GM12878 (cell line): ENCODE measurements at regions not wholly inside any gene's neighbourhood (a gene's known extent, or its start where the extent isn't known, plus 50 kb on each side); places are given as distances from the start of the nearest gene placed in this dataset.

ENCODE experiments used
- ATAC-seq: fragments of 200-7000 bp; cut with Tn5 transposase; 3 replicates; pipeline ENCODE4 v1.9.1; 2020; ENCODE audit warnings: mild to moderate bottlenecking, moderate library complexity
- BruUV-seq: library from RNA; stranded (reverse); fragments of 400-500 nt; replicated peaks from 2 replicates; lab custom pipeline; 2021; lab: Mats Ljungman, UMichigan
- CTCF ChIA-PET: fragments of 300-600 bp; sonication (Branson Sonifier 250); formaldehyde crosslinking; extraction: SDS; loops from one replicate; lab custom pipeline; 2021; ENCODE audit warnings: inconsistent platforms; lab: Yijun Ruan, JAX
- POLR2A ChIA-PET: fragments of 350-600 bp; formaldehyde crosslinking; extraction: SDS; loops from one replicate; lab custom pipeline; 2021; ENCODE audit warnings: inconsistent platforms; lab: Charles Lee
- RAD21 ChIA-PET: fragments of 300-600 bp; sonication (Branson Sonifier 250); formaldehyde crosslinking; loops from one replicate; lab custom pipeline; 2023; ENCODE audit warnings: antibody characterized with exemption; ENCODE audit not compliant: unreplicated experiment; lab: Charles Lee
- SMC1A ChIA-PET: fragments of 300-600 bp; sonication (Branson Sonifier 250); formaldehyde crosslinking; loops from one replicate; lab custom pipeline; 2023; ENCODE audit not compliant: unreplicated experiment, uncharacterized antibody; lab: Charles Lee
- DNase-seq: peaks from one replicate; pipeline ENCODE4 v3.0.0-alpha.2; 2011; ENCODE audit warnings: low read depth, low spot score
- FAIRE-seq: peaks from 3 replicates; lab custom pipeline; 2011; peaks lifted over from hg19 to GRCh38; lab: Jason Lieb, UNC
- H2AFZ ChIP-seq: 2 replicates; pipeline ENCODE4 v1.6.0; 2011; ENCODE audit warnings: low read depth, low read length, control low read depth; ENCODE audit not compliant: control insufficient read depth
- H3K27ac ChIP-seq: 2 replicates; pipeline ENCODE4 v1.5.1; 2011; ENCODE audit warnings: control low read depth; ENCODE audit not compliant: control insufficient read depth, insufficient read depth
- H3K27me3 ChIP-seq, 2 experiments: replicated peaks in 1 of 2; 2 replicates each; pipeline versions ENCODE4 v1.6.0 to v1.6.1; 2011; ENCODE audit warnings: low read length in 1 of 2; ENCODE audit not compliant: control insufficient read depth in 2 of 2, insufficient read depth in 2 of 2
- H3K36me3 ChIP-seq, 2 experiments: 2 replicates each; pipeline ENCODE4 v1.5.1; 2011; ENCODE audit warnings: low read length in 1 of 2; ENCODE audit not compliant: control insufficient read depth in 2 of 2, insufficient read depth in 2 of 2
- H3K4me1 ChIP-seq: 2 replicates; pipeline ENCODE4 v1.6.1; 2011; ENCODE audit warnings: mild to moderate bottlenecking, low read length, moderate library complexity, mixed read lengths; ENCODE audit not compliant: control insufficient read depth, insufficient read depth
- H3K4me2 ChIP-seq: 2 replicates; pipeline ENCODE4 v1.6.0; 2011; ENCODE audit warnings: control low read depth; ENCODE audit not compliant: control insufficient read depth, insufficient read depth
- H3K4me3 ChIP-seq: fragments of 200-600 bp; sonication (generic); 2 replicates; pipeline ENCODE4 v1.5.1; 2016
- H3K79me2 ChIP-seq: 2 replicates; pipeline ENCODE4 v1.6.0; 2011; ENCODE audit warnings: low read length; ENCODE audit not compliant: control insufficient read depth, insufficient read depth
- H3K9ac ChIP-seq: 2 replicates; pipeline ENCODE4 v1.8.0; 2011; ENCODE audit warnings: low read length, control low read depth, mixed read lengths; ENCODE audit not compliant: control insufficient read depth, insufficient read depth
- H3K9me3 ChIP-seq: replicated peaks from 3 replicates; pipeline ENCODE4 v1.5.1; 2011; ENCODE audit warnings: mild to moderate bottlenecking, low read length; ENCODE audit not compliant: control insufficient read depth, insufficient read depth
- H4K20me1 ChIP-seq: 2 replicates; pipeline ENCODE4 v1.6.0; 2011; ENCODE audit not compliant: control insufficient read depth, insufficient read depth
- BACH1 ChIP-seq: fragments of 450-650 bp; IDR thresholded peaks from 2 replicates; pipeline ENCODE4 v1.6.1; 2017; ENCODE audit warnings: mild to moderate bottlenecking, borderline replicate concordance
- BCLAF1 ChIP-seq: fragments of 450-650 bp; IDR thresholded peaks from 2 replicates; pipeline ENCODE4 v1.6.1; 2017; ENCODE audit warnings: antibody characterized with exemption, mild to moderate bottlenecking, moderate library complexity
- BRCA1 ChIP-seq: IDR thresholded peaks from 2 replicates; pipeline ENCODE4 v1.6.1; 2011; ENCODE audit warnings: low read depth, low read length, improper control_type of control experiment
- DPF2 ChIP-seq: fragments of 450-650 bp; IDR thresholded peaks from 2 replicates; pipeline ENCODE4 v1.6.1; 2017; ENCODE audit warnings: mild to moderate bottlenecking
- ESRRA ChIP-seq: IDR thresholded peaks from 2 replicates; pipeline ENCODE4 v1.6.1; 2012; ENCODE audit warnings: mild to moderate bottlenecking, low read length, improper control_type of control experiment
- EZH2 ChIP-seq: IDR thresholded peaks from 2 replicates; pipeline ENCODE4 v1.6.1; 2012; ENCODE audit warnings: low read depth, mild to moderate bottlenecking, control low read depth, inconsistent platforms, low read length, borderline replicate concordance; ENCODE audit not compliant: control insufficient read depth
- HDAC2 ChIP-seq: fragments of 200-600 bp; sonication (generic); IDR thresholded peaks from 2 replicates; pipeline ENCODE4 v1.6.1; 2017
- HDAC6 ChIP-seq: fragments of 200-600 bp; sonication (generic); IDR thresholded peaks from one replicate; pipeline ENCODE4 v1.8.0; 2017; ENCODE audit warnings: antibody characterized with exemption; ENCODE audit not compliant: unreplicated experiment
- MEF2A ChIP-seq: IDR thresholded peaks from 2 replicates; pipeline ENCODE4 v1.6.1; 2011; ENCODE audit warnings: low read depth, mild to moderate bottlenecking, low read length, moderate library complexity; ENCODE audit not compliant: insufficient read depth
- NR2C1 ChIP-seq: fragments of 450-650 bp; IDR thresholded peaks from 2 replicates; pipeline ENCODE4 v1.6.1; 2017; ENCODE audit warnings: antibody characterized with exemption, mild to moderate bottlenecking, moderate library complexity
- SIX5 ChIP-seq: IDR thresholded peaks from 2 replicates; pipeline ENCODE4 v1.6.1; 2011; ENCODE audit warnings: mild to moderate bottlenecking, low read depth, low read length, moderate library complexity; ENCODE audit not compliant: severe bottlenecking
- SREBF1 ChIP-seq: IDR thresholded peaks from 2 replicates; pipeline ENCODE4 v1.6.1; 2012; ENCODE audit warnings: mild to moderate bottlenecking, low read length
- ZNF24 ChIP-seq: fragments of 450-650 bp; IDR thresholded peaks from 2 replicates; pipeline ENCODE4 v1.6.1; 2017; ENCODE audit warnings: antibody characterized with exemption, mild to moderate bottlenecking
- ZZZ3 ChIP-seq: IDR thresholded peaks from 2 replicates; pipeline ENCODE4 v1.6.1; 2011; ENCODE audit warnings: low read depth; ENCODE audit not compliant: control insufficient read depth, insufficient read length
- WGBS: methylation state at CpG from one replicate; pipeline ENCODE4 v1.1.6; 2016; ENCODE audit warnings: low lambda C conversion rate; ENCODE audit not compliant: insufficient replicate concordance, insufficient coverage; ENCODE audit errors: missing lambda C conversion rate; 5-methylcytosine and 5-hydroxymethylcytosine counted together
- in situ Hi-C: fragments of 300-500 bp; cut with MboI; formaldehyde crosslinking; loops from 9 replicates; pipeline ENCODE4 v1.14.3; 2018; ENCODE audit warnings: mixed read lengths
- intact Hi-C: fragments of 100-400 bp; cut with micrococcal nuclease; formaldehyde crosslinking; loops from one replicate; pipeline ENCODE4 v1.14.2; 2022; ENCODE audit not compliant: unreplicated experiment

GRCh38 chr16:6837722-6838121, 494.9 kb upstream of the RBFOX1 start:
- BruUV-seq, result no TSS peak
- ChIA-PET CTCF (no interaction called here), POLR2A (no interaction called here), SMC1A (no interaction called here), RAD21 (no interaction called here)
- FAIRE-seq, result no peak
- in situ Hi-C loops, result no loop called here
- Histone ChIP-seq H3K36me3 (no peaks in the 10 kb centered on the region), H3K9me3 (no peaks in the 10 kb centered on the region), H3K4me2 (no peak overlapping the region), H3K79me2 (no peaks in the 10 kb centered on the region), H3K27ac (no peak overlapping the region), H2AFZ (no peak overlapping the region), H3K4me3 (no peak overlapping the region), H3K4me1 (no peaks in the 10 kb centered on the region), H3K27me3 (no peaks in the 10 kb centered on the region), H4K20me1 (no peaks in the 10 kb centered on the region), H3K9ac (no peak overlapping the region)
- 50% methylated on average over 2 of the region's 2 CpGs for WGBS
- no peak for TF ChIP-seq SREBF1
- TF ChIP-seq BRCA1, result no peak
- TF ChIP-seq ZZZ3, result no peak
- TF ChIP-seq HDAC6, result no peak
- TF ChIP-seq EZH2, result no peak
- no peak for TF ChIP-seq HDAC2
- TF ChIP-seq SIX5, result no peak
- no peak for TF ChIP-seq ZNF24
- no peak for ATAC-seq
- intact Hi-C loops, result no loop called here
- DNase-seq, result no peak

GRCh38 chr16:6836766-6837165, 495.9 kb upstream of the RBFOX1 start:
- RAD21 ChIA-PET, result no interaction called here
- SMC1A ChIA-PET, result no interaction called here
- FAIRE-seq, result no peak

More at GRCh38 chr16:6836766-6837165, 495.9 kb upstream of the RBFOX1 start:
- Histone ChIP-seq H3K4me3 (no peak overlapping the region), H3K4me2 (no peak overlapping the region), H3K4me1 (no peaks in the 10 kb centered on the region), H3K9me3 (no peaks in the 10 kb centered on the region), H2AFZ (no peak overlapping the region)
- ATAC-seq, result no peak
- DNase-seq, result no peak
- BruUV-seq, result no TSS peak
- CTCF ChIA-PET, result no interaction called here
- POLR2A ChIA-PET, result no interaction called here
- TF ChIP-seq NR2C1 (no peak), ESRRA (no peak), DPF2 (no peak), BCLAF1 (no peak), MEF2A (no peak), BACH1 (no peak)
- TF ChIP-seq, all 136 proteins: peak for 0
- no peaks in the 10 kb centered on the region for H3K36me3 ChIP-seq
- no peaks in the 10 kb centered on the region for H3K79me2 ChIP-seq
- in situ Hi-C loops (no loop called here), intact Hi-C loops (no loop called here)
- WGBS, result 39% methylated on average over 3 of the region's 3 CpGs
- H3K27me3 ChIP-seq, result no peaks in the 10 kb centered on the region
- no peaks in the 10 kb centered on the region for H4K20me1 ChIP-seq
- H3K9ac ChIP-seq, result no peak overlapping the region
- H3K27ac ChIP-seq, result no peak overlapping the region
